GM12892 (cell line): ENCODE measurements at regions not wholly inside any gene's neighbourhood (a gene's known extent, or its start where the extent isn't known, plus 50 kb on each side); places are given as distances from the start of the nearest gene placed in this dataset.

Experiments used
- POLR2A ChIP-seq: IDR thresholded peaks from 2 replicates; pipeline ENCODE4 v1.6.1; 2011; ENCODE audit warnings: low read depth, low read length, control low read depth
- TAF1 ChIP-seq: IDR thresholded peaks from 2 replicates; pipeline ENCODE4 v1.6.1; 2011; ENCODE audit warnings: low read depth, mild to moderate bottlenecking, control low read depth, low read length, borderline replicate concordance

DNA sequence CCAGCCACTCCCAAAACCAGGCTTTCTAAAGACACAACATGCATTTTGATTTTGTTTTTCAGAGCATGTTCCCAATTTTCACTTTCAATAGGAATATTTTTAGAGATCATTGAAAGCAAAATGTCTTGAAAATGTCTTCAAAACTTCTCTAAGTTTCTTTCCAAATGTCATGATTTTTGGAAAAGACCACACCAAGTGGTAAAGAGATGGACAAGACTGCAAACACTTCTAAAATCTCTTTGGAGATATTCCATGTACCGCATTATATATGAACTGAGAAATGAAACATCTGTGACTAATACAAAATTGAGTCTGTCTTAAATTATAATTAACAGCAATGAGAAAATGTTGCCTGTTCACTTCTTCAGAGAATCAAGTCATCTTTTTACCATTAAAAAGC lies 418.0 kb upstream of the PKN2 start:
- TF ChIP-seq POLR2A (no peak), TAF1 (no peak)
